ENCODE measurements at regions not wholly inside any gene's neighbourhood (a gene's known extent, or its start where the extent isn't known, plus 50 kb on each side); places are given as distances from the start of the nearest gene placed in this dataset.

DNA sequence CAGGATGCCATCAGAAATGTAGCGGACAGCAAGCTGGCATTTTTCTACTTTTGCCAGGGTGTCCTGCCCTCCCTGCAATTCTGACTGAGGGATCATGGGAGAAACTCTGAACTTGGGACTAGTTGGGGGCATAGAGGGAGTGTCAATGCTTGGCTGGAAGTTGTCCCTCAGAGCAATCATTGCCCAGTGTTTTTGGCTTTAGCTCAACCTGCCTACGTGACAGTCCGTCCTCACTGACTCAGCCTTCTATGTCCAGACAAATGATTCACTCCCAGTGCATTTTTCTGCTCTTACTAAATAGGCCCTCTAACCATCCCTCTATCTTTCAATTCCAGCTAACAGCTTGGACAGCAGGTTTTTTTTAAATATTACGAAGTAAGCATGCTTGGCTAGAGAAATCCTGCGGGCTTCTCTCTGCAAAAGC lies 627.4 kb downstream of the TLR4 start:
- TF ChIP-seq, protein P1, sequence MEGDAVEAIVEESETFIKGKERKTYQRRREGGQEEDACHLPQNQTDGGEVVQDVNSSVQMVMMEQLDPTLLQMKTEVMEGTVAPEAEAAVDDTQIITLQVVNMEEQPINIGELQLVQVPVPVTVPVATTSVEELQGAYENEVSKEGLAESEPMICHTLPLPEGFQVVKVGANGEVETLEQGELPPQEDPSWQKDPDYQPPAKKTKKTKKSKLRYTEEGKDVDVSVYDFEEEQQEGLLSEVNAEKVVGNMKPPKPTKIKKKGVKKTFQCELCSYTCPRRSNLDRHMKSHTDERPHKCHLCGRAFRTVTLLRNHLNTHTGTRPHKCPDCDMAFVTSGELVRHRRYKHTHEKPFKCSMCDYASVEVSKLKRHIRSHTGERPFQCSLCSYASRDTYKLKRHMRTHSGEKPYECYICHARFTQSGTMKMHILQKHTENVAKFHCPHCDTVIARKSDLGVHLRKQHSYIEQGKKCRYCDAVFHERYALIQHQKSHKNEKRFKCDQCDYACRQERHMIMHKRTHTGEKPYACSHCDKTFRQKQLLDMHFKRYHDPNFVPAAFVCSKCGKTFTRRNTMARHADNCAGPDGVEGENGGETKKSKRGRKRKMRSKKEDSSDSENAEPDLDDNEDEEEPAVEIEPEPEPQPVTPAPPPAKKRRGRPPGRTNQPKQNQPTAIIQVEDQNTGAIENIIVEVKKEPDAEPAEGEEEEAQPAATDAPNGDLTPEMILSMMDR (IDR thresholded peaks at IDR 0.05; ENCODE audit: poor library complexity, severe bottlenecking) = no peak
- no peak for TF ChIP-seq EP300 (conservative IDR thresholded peaks at IDR 0.05; ENCODE audit: poor library complexity, severe bottlenecking)
- no peak for TF ChIP-seq POLR2AphosphoS5 (IDR thresholded peaks at IDR 0.05)
- no peak for TF ChIP-seq SMC3 (conservative IDR thresholded peaks at IDR 0.05; ENCODE audit: poor library complexity)
- TF ChIP-seq REST (IDR thresholded peaks at IDR 0.05; ENCODE audit: borderline replicate concordance) = no peak
- TF ChIP-seq TAF1 (IDR thresholded peaks at IDR 0.05; ENCODE audit: low read depth) = no peak
- TF ChIP-seq RAD21 (conservative IDR thresholded peaks at IDR 0.05) = no peak
- TF ChIP-seq EZH2 (IDR thresholded peaks at IDR 0.05; ENCODE audit: borderline replicate concordance, insufficient read depth, low read length, poor library complexity, severe bottlenecking) = no peak

Measured in neural cell (in vitro differentiated cells).